HG02870 (cell line): ENCODE measurements at regions not wholly inside any gene's neighbourhood (a gene's known extent, or its start where the extent isn't known, plus 50 kb on each side); places are given as distances from the start of the nearest gene placed in this dataset.

Source experiments
- ATAC-seq: cut with Tn5 transposase; IDR thresholded peaks from one replicate; pipeline ENCODE4 v1.9.1; 2021; ENCODE audit warnings: mild to moderate bottlenecking, moderate library complexity; ENCODE audit not compliant: unreplicated experiment

- ATAC-seq = no peak
These were observed 71.4 kb upstream of the SPTLC1 start for GRCh38 chr9:92186631-92187030.

DNA sequence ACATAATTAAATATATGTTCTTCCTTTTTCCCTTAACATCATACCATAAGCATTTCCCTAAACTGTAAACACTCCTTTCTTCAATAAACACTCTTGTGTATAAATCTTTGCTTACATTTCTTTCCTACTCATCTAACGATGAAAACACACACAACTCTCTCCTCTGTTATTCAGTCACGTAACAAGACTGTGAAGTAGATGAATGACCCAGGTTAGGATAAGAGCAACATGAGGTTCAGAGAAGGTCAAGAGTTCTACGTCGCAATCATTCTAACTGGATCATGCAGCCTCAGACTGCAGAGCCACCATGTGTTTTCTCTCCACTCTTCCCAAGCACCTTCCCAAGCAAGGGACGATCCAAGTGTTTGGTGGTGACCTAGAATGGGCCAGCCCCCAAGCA, 70.5 kb upstream of the SPTLC1 start:
- ATAC-seq = no peak

DNA sequence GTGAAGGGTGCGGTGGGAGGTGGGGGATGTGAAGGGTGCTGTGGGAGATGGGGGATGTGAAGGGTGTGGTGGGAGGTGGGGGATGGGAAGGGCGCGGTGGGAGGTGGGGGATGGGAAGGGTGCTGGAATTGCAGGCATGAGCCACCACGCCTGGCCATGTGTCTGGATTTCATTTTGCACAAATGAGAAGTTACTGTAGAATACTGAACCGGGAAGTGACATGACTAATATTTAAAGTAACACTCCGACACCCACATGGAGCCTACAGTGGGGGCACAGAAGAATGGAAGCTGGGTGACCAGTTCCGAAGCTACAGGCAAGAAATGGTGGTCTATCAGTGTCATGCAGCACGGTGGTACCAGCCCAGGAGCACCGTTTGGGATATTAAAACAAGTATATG, 69.9 kb upstream of the SPTLC1 start:
- ATAC-seq = no peak

GRCh38 chr9:92184041-92184564, 68.9 kb upstream of the SPTLC1 start:
- no peak for ATAC-seq

GRCh38 chr9:92183449-92183848, 68.2 kb upstream of the SPTLC1 start:
- no peak for ATAC-seq

DNA sequence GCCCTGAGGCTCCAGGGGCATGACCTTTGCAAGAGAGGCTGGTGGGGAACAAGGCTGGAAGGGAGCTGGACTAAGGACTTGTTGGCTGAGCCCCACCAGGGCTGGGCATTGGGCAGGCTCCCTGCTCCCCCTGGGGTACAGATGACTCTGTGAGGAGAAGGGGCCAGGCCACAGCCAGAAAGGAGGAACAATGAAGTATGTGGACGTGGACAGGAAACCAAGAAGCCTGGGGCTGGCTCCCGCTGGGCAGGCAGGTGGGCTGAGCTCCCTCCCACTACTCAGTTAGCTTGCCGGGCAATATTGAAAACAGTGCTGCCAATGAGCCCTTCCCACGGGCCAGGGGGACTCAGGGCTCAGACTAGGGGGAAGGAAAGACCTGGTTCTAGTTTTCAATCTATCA, 66.1 kb upstream of the SPTLC1 start:
- ATAC-seq = no peak

- no peak for ATAC-seq
These were observed 65.5 kb upstream of the SPTLC1 start for GRCh38 chr9:92180669-92181181.

GRCh38 chr9:92180002-92180400, 64.8 kb upstream of the SPTLC1 start:
- ATAC-seq = no peak

DNA sequence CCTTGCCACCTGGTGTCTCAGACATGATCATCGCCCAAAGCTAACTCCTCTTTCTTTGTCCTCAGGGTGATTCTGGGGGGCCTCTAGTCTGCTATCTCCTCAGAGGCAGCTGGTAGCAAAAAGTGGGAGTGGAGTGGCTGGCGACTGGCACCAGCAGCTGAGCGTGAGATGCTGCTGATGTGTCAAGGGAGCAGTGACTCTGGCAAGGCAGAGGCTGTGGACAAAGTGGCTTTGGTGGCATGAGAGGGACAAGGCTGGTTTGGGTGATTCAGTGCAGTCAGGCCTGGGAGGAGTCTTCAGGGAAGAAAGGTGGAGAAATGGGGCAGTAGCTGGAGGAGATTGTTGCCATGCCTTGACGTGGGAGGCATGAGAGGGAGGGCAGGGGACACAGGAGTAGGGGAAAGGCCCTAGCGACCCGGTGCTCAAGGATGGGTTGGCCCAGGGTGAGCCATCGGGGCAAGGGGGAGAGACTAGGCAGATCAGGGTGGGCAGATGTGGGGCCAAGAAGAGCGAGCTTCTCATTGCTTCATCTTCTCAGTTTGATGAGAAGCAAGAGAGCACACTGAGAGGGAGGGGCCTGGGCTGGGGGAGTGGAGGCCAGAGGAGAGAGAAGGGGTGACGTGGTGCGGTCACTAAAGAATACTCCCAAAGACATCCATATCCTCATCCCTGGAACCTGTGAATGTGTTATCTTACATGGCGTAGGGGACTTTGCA, 64.2 kb upstream of the SPTLC1 start:
- no peak for ATAC-seq

- ATAC-seq = no peak
These were observed 62.4 kb upstream of the SPTLC1 start for GRCh38 chr9:92177591-92177990.

GRCh38 chr9:92176800-92177185, 61.6 kb upstream of the SPTLC1 start:
- no peak for ATAC-seq

- ATAC-seq = no peak
These were observed 61.0 kb upstream of the SPTLC1 start for GRCh38 chr9:92176068-92176799.

GRCh38 chr9:92175441-92175840, 60.2 kb upstream of the SPTLC1 start:
- no peak for ATAC-seq

DNA sequence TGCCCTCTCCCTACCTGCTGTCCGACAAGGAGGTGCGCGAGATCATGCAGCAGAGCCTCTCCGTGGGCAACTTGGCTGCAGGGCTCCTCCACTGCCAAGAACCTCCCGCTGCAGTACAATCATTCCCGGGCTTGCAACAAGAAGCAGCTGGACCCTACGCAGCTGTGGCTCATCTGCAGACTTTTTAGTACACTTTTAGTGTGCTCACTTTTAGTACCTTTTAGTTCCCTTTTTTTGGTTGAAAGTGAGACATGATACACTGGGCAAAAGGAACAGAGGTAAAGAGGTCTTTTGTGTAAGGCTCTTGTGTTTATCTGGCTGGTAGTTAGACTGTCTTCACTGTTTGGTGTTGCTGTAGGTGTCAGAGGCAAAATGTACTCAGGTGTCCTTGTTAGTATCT, 58.1 kb upstream of the SPTLC1 start:
- peak; percentile 50 for ATAC-seq

DNA sequence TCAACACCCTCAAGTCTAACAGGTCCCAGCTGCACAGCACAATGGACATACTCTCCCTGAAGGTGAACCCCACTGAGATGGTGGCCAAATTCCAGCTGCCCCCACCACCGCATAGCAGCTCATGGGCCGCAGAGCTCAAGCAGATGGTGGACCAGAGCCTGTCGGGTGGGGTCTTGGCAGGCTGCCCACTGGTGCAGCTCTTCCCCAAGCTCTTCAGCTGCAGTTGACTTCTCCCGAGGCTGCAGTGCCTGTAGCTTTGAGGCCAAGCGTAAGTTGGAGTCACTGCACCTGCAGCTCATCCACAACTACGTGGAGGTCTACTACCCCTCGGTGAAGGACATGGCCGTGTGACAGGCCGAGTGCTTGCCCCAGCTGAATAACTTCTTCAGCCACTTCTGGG, 56.6 kb upstream of the SPTLC1 start:
- no peak for ATAC-seq

DNA sequence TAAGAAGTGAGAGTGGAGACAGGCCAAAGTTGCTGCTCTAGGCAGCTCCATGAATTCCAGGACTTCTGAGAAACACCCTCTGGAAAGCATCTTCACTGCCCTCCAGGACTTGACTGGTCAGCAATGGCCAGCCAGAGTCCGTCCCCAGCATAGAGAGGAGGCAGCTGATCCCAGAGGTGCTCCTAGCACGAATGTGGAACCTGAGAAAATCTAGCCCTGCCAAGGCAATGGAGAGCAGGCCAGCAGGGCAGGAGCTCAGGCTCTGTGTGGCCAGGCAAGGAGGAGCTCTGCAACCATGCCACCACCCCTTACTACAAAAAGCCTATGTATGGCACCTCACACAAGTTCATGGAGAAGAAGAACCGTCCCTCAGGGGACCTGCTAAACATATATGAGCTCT, 56.1 kb upstream of the SPTLC1 start:
- ATAC-seq = no peak

DNA sequence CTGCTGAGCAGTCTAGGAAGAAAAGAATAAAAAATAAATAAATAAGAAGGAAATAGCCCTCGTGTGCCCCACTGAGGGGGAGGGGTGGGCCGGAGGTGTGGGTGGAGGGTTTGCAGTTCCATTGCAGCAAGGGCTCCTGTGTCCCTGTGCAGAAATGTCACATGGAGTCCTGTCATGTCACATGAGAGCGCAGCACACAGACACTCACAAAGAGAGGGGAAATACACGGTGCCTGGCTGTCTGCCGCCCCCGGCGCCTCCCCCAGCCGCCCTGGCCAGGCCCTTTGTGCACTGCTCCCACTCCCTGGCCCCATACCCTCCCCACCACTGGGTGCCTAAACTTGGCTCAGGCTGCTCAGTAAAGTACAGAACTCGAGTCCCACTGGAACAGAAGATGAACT, 55.6 kb upstream of the SPTLC1 start:
- ATAC-seq = no peak

- peak; percentile 54 for ATAC-seq
These were observed 50.3 kb upstream of the SPTLC1 start for GRCh38 chr9:92165484-92165883.
